Stimulated activated naive CD8-positive, alpha-beta T cell treated with anti-CD3 and anti-CD28 coated beads, Interleukin-15, amount 100 ng/mL, for 72 hours (primary cell): ENCODE measurements at regions not wholly inside any gene's neighbourhood (a gene's known extent, or its start where the extent isn't known, plus 50 kb on each side); places are given as distances from the start of the nearest gene placed in this dataset.
"Not testable (repeated sequence)": the region's sequence is repeated elsewhere in the genome, so short reads cannot be mapped to it uniquely, and the experiment has no call there.

Source experiments
- ATAC-seq: fragments of 150-1000 bp; cut with Tn5 transposase; 2 replicates; pipeline ENCODE4 v1.10.0; 2021; ENCODE audit warnings: mild to moderate bottlenecking, moderate library complexity
- DNase-seq, 2 donors: peaks; one replicate each; pipeline ENCODE4 v3.0.0; 2021 to 2022
- H3K27ac Mint-ChIP-seq, 2 donors: one replicate each; pipeline ENCODE4 v1.8.0; 2022; ENCODE audit warnings: mild to moderate bottlenecking in 2 of 2, mixed read lengths in 2 of 2, moderate library complexity in 2 of 2
- H3K27me3 Mint-ChIP-seq: one replicate; pipeline ENCODE4 v1.8.0; 2022; ENCODE audit warnings: mixed read lengths
- H3K4me1 Mint-ChIP-seq: one replicate; pipeline ENCODE4 v1.8.0; 2022; ENCODE audit warnings: mild to moderate bottlenecking, mixed read lengths
- H3K4me3 Mint-ChIP-seq, 2 donors: one replicate each; pipeline ENCODE4 v1.8.0; 2022; ENCODE audit warnings: mild to moderate bottlenecking in 2 of 2, mixed read lengths in 2 of 2, moderate library complexity in 1 of 2
- H3K9me3 Mint-ChIP-seq, 2 donors: one replicate each; pipeline ENCODE4 v1.8.0; 2022; ENCODE audit warnings: mixed read lengths in 2 of 2

DNA sequence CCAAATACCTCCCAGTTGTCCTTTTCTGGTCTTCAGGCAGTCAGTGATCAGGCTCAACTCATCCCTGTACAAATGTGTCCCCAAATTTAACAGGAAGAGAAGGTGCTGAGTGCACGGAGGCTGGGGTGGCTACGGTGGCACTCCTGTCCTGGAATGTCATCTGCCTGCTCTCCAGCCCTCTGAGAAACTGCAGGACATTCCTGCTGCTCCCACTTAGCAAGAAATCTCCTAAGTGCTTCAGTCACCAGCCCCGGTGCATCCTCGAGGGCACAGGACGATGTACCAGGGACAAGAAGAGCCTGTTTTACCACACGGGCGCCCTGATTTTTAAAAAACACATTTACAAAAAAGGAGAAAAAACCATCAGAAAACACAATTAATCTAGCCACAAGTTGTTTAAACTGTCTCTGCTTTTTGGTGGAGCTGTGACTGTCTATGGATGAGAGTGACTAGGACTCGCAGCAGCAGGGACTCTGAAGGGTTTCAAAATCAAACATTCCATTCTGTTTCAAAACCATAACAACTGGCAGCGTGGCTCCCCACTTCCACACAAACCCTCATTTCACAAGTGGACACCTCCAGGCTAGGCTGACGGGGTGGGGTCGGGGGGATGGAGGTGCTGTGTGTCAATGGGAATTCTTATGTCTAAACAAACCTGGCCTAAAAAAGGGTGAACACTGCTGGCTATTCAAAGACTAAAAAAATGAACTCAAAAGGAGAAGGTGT, 65.3 kb upstream of the CNEP1R1 start:
- peaks cover 13% of the 10 kb centered on the region for H3K27me3 Mint-ChIP-seq

GRCh38 chr16:49961089-49961488, 63.9 kb upstream of the CNEP1R1 start:
- DNase-seq (no peak), ATAC-seq (no peak)
- Mint-ChIP-seq H3K27me3 (peaks cover 13% of the 10 kb centered on the region), H3K4me3 (no peak overlapping the region), H3K9me3 (no peaks in the 10 kb centered on the region), H3K27ac (no peak overlapping the region), H3K4me1 (no peaks in the 10 kb centered on the region)

More for the DNA sequence above, 65.3 kb upstream of the CNEP1R1 start:
- no peaks in the 10 kb centered on the region for H3K9me3 Mint-ChIP-seq
- H3K4me3 Mint-ChIP-seq, result no peak overlapping the region
- ATAC-seq, result no peak
- H3K4me1 Mint-ChIP-seq, result no peaks in the 10 kb centered on the region
- DNase-seq, result no peak
- H3K27ac Mint-ChIP-seq, result no peak overlapping the region

DNA sequence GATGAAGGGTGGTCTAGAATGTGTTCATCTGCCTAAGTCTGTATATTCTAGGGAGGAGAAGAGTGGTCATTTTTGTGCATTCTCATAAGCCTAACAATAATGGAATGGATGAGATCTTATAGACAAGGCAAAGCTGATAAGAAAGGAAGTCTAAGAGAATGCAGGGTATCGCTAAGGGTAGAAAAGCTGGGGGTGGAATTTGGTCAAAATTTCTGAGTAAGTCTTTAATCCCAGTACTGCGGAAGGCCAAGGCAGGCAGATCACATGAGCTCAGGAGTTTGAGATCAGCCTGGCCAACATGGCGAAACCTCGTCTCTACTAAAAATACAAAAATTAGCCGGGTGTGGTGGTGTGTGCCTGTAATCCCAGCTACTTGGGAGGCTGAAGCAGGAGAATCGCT, 62.5 kb upstream of the CNEP1R1 start:
- H3K27me3 Mint-ChIP-seq, result peaks cover 21% of the 10 kb centered on the region
- not testable (repeated sequence) for H3K9me3 Mint-ChIP-seq, H3K27ac Mint-ChIP-seq, ATAC-seq, H3K4me1 Mint-ChIP-seq, H3K4me3 Mint-ChIP-seq, DNase-seq

- Mint-ChIP-seq H3K27me3 (peaks cover 33% of the 10 kb centered on the region), H3K4me3 (no peak overlapping the region), H3K4me1 (no peaks in the 10 kb centered on the region), H3K9me3 (no peaks in the 10 kb centered on the region), H3K27ac (no peak overlapping the region)
- ATAC-seq (no peak), DNase-seq (no peak)
Measured at GRCh38 chr16:49964316-49964715, 60.7 kb upstream of the CNEP1R1 start.

- DNase-seq (no peak), ATAC-seq (no peak)
- H3K27me3 Mint-ChIP-seq, result peaks cover 34% of the 10 kb centered on the region
- H3K4me3 Mint-ChIP-seq, result no peak overlapping the region
- H3K4me1 Mint-ChIP-seq, result no peaks in the 10 kb centered on the region
- H3K27ac Mint-ChIP-seq, result no peak overlapping the region
- H3K9me3 Mint-ChIP-seq, result no peaks in the 10 kb centered on the region
Measured at GRCh38 chr16:49964973-49965372, 60.1 kb upstream of the CNEP1R1 start.

GRCh38 chr16:49967012-49967559, 57.9 kb upstream of the CNEP1R1 start:
- DNase-seq, result no peak
- no peaks in the 10 kb centered on the region for H3K9me3 Mint-ChIP-seq
- peaks cover 28% of the 10 kb centered on the region for H3K27me3 Mint-ChIP-seq
- no peak overlapping the region for H3K27ac Mint-ChIP-seq
- no peak overlapping the region for H3K4me3 Mint-ChIP-seq
- no peaks in the 10 kb centered on the region for H3K4me1 Mint-ChIP-seq
- no peak for ATAC-seq

- no peak for ATAC-seq
- Mint-ChIP-seq H3K4me3 (no peak overlapping the region), H3K27me3 (peaks cover 28% of the 10 kb centered on the region)
Measured at GRCh38 chr16:49969091-49970030, 55.7 kb upstream of the CNEP1R1 start.

DNA sequence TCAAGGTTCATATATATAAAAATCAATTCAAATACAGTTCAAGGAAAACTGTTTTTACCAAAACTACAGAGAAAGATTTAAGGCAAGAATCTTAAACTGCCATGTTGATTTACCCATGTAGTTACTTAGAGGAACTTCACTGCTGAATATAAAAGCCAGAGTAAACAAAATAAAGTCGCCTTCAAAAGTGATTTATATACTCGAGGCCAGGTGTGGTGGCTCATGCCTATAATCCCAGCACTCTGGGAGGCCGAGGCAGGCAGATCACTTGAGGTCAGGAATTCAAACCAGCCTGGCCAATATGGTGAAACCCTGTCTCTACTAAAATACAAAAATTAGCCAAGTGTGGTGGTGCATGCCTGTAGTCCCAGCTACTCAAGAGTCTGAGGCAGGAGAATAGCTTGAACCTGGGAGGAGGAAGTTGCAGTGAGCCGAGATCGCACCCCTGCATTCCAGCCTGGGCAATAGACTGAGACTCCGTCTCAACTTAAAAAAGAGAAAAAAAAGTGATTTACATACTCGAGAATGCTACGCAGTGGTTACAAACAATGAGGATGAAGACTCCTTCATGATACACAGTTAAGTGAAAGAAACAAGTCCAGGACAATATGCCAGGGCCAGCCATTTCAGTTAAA, 54.1 kb upstream of the CNEP1R1 start:
- Mint-ChIP-seq H3K4me1 (no peaks in the 10 kb centered on the region), H3K4me3 (no peak overlapping the region), H3K27me3 (peaks cover 28% of the 10 kb centered on the region), H3K27ac (no peak overlapping the region), H3K9me3 (no peaks in the 10 kb centered on the region)
- ATAC-seq (no peak), DNase-seq (no peak)

More at GRCh38 chr16:49969091-49970030, 55.7 kb upstream of the CNEP1R1 start:
- Mint-ChIP-seq H3K27ac (no peak overlapping the region), H3K4me1 (no peaks in the 10 kb centered on the region), H3K9me3 (no peaks in the 10 kb centered on the region)
- no peak for DNase-seq

DNA sequence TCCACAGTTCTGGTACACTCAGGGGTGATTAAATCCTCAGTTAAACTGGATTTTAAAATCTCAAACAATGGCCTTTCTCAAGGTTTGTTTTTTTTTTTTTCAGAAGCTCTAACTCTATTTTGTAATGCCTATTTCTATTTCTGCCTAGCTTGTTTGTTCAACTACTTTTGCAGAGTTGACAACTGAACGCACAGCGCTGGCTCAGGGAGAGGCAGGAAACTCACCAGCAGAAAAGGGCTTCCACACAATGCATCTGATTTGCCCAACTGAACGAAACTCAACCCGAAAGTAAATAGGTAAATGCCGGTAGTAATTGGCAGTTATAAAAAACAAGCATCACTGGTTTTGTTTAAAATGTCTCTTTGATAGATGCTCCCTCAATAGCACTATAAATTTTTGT, 52.7 kb upstream of the CNEP1R1 start:
- Mint-ChIP-seq H3K27ac (no peak overlapping the region), H3K27me3 (peaks cover 22% of the 10 kb centered on the region), H3K9me3 (peaks cover 0 to under 1% of the 10 kb centered on the region in 2 donors), H3K4me1 (no peaks in the 10 kb centered on the region), H3K4me3 (no peak overlapping the region)
- no peak for DNase-seq
- no peak for ATAC-seq

GRCh38 chr16:49972961-49973360, 52.1 kb upstream of the CNEP1R1 start:
- ATAC-seq, result no peak
- no peak for DNase-seq

More at GRCh38 chr16:49972961-49973360, 52.1 kb upstream of the CNEP1R1 start:
- Mint-ChIP-seq H3K4me1 (no peaks in the 10 kb centered on the region), H3K9me3 (peaks cover 0 to 6% of the 10 kb centered on the region in 2 donors), H3K4me3 (no peak overlapping the region), H3K27ac (no peak overlapping the region), H3K27me3 (peaks cover 16% of the 10 kb centered on the region)
